HUES6 (cell line): ENCODE measurements at regions not wholly inside any gene's neighbourhood (a gene's known extent, or its start where the extent isn't known, plus 50 kb on each side); places are given as distances from the start of the nearest gene placed in this dataset.

Source experiments
- H3K27ac ChIP-seq: 2 replicates; pipeline ENCODE4 v1.7.0; 2013; ENCODE audit warnings: low read depth, mild to moderate bottlenecking, low read length, inconsistent platforms
- H3K27me3 ChIP-seq: 2 replicates; pipeline ENCODE4 v1.6.1; 2013; ENCODE audit warnings: low read length; ENCODE audit not compliant: control insufficient read depth, insufficient read depth
- H3K36me3 ChIP-seq: 2 replicates; pipeline ENCODE4 v1.6.1; 2013; ENCODE audit warnings: low read length; ENCODE audit not compliant: control insufficient read depth, insufficient read depth
- H3K4me1 ChIP-seq: 2 replicates; pipeline ENCODE4 v1.6.1; 2013; ENCODE audit warnings: low read length; ENCODE audit not compliant: control insufficient read depth, insufficient read depth
- H3K4me3 ChIP-seq: 2 replicates; pipeline ENCODE4 v1.5.1; 2013; ENCODE audit warnings: low read depth, low read length
- H3K9ac ChIP-seq: one replicate; pipeline ENCODE4 v1.6.1; 2013; ENCODE audit warnings: mild to moderate bottlenecking, low read length
- H3K9me3 ChIP-seq: 2 replicates; pipeline ENCODE4 v1.6.1; 2013; ENCODE audit warnings: low read depth, low read length; ENCODE audit not compliant: control insufficient read depth, insufficient read depth

DNA sequence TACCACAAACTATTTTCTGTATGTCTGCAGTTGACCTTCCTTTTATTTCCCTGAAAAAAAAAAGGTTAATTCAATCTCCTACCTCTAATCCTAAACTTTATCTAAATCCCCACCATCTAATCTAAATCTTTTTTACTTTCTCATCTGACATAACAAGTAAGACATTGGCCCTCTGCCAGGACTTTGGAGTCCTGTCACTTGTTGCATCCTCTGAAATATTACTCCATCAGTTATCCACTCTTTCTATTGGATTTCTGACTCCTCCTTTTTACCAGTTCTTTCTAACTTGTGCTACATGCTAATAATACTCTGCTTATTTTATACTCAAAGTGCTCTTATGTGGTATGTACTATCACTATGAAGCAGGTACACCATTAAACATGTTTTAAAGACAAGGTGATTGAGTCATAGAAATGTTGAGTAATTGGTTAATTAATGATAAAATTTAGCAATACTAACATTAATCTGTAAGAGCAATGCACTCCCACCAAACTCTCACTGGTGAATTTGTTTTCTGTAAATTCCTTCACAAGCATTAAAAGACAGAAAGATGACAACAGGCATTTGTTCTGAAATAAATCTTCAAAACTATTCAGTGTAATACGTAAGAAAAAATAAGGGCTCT is 914.2 kb upstream of the RAG2 start:
- H3K27ac ChIP-seq = no peak overlapping the region
- H3K9me3 ChIP-seq = no peaks in the 10 kb centered on the region
- H3K27me3 ChIP-seq = no peaks in the 10 kb centered on the region
- H3K4me1 ChIP-seq = no peaks in the 10 kb centered on the region
- H3K4me3 ChIP-seq = no peak overlapping the region
- H3K9ac ChIP-seq = no peak overlapping the region
- no peaks in the 10 kb centered on the region for H3K36me3 ChIP-seq

DNA sequence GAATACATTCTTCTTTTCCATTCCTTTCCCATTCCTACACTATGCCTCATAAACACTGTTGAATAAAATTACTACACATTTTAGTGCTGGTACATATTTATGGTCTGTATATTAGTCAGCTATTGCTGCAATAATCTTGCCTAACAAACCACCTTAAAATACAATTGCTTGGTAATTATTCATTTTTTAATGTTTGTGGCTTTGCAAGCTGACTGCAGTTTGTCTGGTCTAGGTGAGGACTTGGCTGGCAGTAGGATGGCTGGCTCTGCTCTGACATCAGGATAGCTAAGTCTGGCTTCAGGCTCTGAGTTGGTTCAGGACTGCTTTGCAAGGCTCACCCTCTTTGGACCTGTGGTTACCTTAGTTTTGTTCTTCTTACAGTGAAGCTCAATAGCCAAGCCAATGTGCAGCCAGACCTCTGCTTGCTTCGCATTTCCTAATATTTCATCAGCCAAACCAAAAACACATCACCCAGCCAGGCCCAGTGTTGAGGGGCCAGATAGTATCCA is 913.4 kb upstream of the RAG2 start:
- no peak overlapping the region for H3K4me3 ChIP-seq
- no peak overlapping the region for H3K27ac ChIP-seq
- no peaks in the 10 kb centered on the region for H3K9me3 ChIP-seq
- H3K27me3 ChIP-seq = no peaks in the 10 kb centered on the region
- no peaks in the 10 kb centered on the region for H3K36me3 ChIP-seq
- H3K9ac ChIP-seq = no peak overlapping the region
- no peaks in the 10 kb centered on the region for H3K4me1 ChIP-seq

DNA sequence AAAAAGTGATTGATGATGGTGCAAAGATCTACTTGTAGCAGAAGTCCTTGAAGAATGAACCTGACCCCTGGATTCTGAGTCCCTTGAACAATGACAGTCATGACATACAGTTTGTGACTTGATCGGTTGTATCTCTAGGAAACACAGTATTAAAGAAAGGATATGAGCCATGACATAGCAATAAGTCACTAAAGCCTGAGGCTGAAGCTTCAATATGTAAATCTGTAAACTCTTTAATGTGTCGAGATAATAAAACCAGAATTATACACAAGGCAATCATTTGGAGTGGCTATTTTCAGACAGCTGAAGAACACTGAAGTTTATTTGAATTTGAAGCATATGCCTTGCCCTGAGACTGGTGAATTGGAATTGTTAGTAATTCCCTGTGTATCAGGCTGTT is 911.5 kb upstream of the RAG2 start:
- Histone ChIP-seq H3K27ac (no peak overlapping the region), H3K9ac (no peak overlapping the region), H3K4me3 (no peak overlapping the region), H3K9me3 (no peaks in the 10 kb centered on the region), H3K27me3 (no peaks in the 10 kb centered on the region), H3K4me1 (peaks cover 16% of the 10 kb centered on the region), H3K36me3 (no peaks in the 10 kb centered on the region)

DNA sequence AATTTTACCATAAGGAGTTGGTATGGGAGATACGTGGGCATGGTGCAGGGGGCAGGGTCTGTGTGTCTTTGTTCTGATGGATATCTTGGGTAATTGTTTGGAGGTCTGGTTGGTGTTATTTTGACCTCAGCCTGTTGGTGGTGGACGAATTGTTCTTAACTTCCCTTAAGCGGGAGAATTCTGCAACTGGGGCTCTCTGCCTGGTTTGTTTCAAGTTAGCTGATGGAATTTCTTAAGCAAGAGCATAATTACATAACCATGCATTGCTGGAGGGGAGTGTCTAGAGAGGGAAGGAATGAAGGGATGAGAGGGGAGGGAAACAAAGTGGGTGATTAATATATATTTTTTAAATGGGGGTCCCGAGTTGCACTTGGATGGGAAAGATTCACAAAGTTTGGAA is 908.5 kb upstream of the RAG2 start:
- no peak overlapping the region for H3K27ac ChIP-seq
- no peaks in the 10 kb centered on the region for H3K27me3 ChIP-seq
- H3K9ac ChIP-seq = no peak overlapping the region
- H3K4me1 ChIP-seq = peaks cover 25% of the 10 kb centered on the region
- H3K36me3 ChIP-seq = no peaks in the 10 kb centered on the region
- H3K4me3 ChIP-seq = no peak overlapping the region
- H3K9me3 ChIP-seq = no peaks in the 10 kb centered on the region

DNA sequence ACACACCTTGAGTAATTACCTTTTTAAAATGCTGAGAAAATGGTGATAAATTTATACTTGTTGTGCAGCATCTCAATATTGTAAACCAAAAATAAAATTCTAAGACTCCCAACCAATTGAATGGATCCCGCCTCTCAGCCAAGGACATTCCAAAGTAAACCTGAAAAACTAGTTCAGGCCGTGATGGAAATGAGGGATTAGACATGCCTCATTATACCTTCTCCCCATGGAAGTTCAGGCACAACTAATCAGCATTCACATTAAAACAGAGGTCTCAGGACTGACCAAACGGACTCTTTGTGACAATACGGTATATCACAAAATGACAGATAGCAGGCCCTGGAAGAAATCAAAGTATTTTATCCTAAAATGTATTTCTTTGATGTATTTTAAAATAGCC is 907.4 kb upstream of the RAG2 start:
- H3K27me3 ChIP-seq = no peaks in the 10 kb centered on the region
- no peaks in the 10 kb centered on the region for H3K9me3 ChIP-seq
- no peaks in the 10 kb centered on the region for H3K36me3 ChIP-seq
- H3K4me3 ChIP-seq = no peak overlapping the region
- H3K9ac ChIP-seq = no peak overlapping the region
- H3K27ac ChIP-seq = no peak overlapping the region
- peaks cover 25% of the 10 kb centered on the region for H3K4me1 ChIP-seq

DNA sequence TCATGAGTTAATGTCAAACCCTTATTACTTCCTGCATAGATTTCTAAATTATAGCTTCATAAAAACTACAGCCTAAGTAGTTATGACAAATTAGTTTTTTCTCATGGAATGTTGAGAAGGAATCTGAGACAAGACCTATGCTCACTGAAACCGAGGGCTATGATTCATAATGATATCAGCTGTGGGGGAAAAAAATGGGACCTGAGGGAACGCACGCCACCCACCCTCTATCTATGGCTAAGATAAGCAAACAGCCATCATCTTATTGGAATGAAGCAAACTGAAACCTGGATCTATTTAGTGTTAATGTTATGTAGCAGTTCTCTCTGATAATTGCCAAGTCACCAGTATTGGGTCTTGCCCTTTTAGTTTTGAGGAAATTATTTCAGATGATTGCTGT is 906.9 kb upstream of the RAG2 start:
- no peak overlapping the region for H3K4me3 ChIP-seq
- no peaks in the 10 kb centered on the region for H3K27me3 ChIP-seq
- H3K27ac ChIP-seq = no peak overlapping the region
- no peaks in the 10 kb centered on the region for H3K36me3 ChIP-seq
- no peaks in the 10 kb centered on the region for H3K9me3 ChIP-seq
- H3K9ac ChIP-seq = no peak overlapping the region
- peaks cover 25% of the 10 kb centered on the region for H3K4me1 ChIP-seq

DNA sequence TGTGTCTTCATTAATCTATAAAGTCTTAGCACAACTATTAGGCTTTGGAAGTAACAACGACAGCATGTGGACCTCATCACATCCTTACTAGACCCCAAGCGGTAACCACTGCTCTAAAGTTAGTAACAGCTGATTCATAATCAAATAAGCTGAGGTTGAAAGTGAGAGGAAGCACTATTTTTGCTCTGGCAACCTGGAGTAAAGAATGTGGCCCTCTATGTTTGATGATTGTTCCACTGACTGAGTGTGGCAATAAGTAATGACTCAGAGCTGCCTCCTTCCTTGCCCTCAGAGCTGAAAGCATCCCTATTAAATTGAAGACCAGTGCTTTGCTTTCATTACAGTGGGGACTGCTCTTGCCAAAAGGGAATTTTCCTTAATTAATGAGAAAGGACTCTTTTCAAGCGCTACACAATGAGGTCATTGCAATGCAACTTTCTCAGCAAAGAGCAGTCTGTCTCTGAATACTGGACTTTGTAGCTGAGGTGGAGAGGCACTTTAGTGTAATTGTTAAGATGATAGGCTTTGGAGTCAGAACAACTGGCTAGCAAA is 906.1 kb upstream of the RAG2 start:
- peaks cover 25% of the 10 kb centered on the region for H3K4me1 ChIP-seq
- no peaks in the 10 kb centered on the region for H3K27me3 ChIP-seq
- no peak overlapping the region for H3K4me3 ChIP-seq
- no peak overlapping the region for H3K27ac ChIP-seq
- H3K9me3 ChIP-seq = no peaks in the 10 kb centered on the region
- H3K9ac ChIP-seq = no peak overlapping the region
- no peaks in the 10 kb centered on the region for H3K36me3 ChIP-seq

DNA sequence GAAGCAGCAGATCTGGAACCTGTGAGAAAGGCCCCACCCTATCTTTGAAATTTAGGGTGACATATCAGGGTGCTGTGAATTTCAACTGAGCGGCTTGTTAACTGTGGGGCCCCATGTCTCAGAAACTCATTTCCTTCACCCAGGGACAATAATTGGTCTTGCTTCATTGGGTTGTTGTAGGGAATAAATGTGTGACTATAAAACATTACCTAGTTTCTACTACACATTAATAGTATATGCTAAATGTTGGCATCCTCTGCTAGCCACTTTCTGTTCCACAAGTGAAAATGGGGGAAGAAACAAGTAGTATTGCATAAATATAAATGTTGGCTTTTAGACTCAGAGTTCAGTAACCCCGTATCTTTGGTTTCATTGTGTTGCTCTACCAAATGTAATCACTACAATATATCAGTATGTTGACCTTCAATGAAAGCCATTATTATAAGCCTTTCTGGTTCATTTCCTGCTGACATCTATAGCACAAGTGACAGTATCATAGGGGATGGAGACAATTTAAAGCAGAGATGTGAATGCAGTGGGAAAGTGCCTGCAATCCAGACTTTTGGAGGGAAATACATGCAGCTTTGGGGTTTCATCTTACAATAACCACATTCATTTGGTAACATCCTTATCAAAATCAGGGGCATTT is 905.5 kb upstream of the RAG2 start:
- H3K4me3 ChIP-seq = no peak overlapping the region
- no peak overlapping the region for H3K27ac ChIP-seq
- H3K27me3 ChIP-seq = no peaks in the 10 kb centered on the region
- H3K36me3 ChIP-seq = no peaks in the 10 kb centered on the region
- H3K4me1 ChIP-seq = peaks cover 25% of the 10 kb centered on the region
- H3K9me3 ChIP-seq = no peaks in the 10 kb centered on the region
- H3K9ac ChIP-seq = no peak overlapping the region

DNA sequence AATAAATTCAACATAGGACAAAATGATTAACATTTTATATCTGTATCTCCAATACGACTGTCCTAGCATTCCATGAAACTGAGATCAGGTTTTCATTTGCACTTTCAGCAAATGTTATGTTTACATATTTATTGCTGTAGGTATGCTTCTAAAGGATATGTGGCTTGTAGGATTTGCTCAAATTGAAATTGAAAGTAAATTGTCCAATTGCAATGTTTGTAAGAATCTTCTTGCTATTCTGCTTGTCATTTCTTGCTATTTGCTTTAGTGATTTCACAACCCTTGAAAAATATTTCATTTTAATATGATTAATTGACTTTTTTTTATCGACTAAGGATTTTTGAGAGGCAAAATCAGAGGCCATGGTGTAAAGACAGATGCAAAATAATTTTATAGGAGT is 904.2 kb upstream of the RAG2 start:
- no peaks in the 10 kb centered on the region for H3K9me3 ChIP-seq
- H3K4me1 ChIP-seq = peaks cover 25% of the 10 kb centered on the region

DNA sequence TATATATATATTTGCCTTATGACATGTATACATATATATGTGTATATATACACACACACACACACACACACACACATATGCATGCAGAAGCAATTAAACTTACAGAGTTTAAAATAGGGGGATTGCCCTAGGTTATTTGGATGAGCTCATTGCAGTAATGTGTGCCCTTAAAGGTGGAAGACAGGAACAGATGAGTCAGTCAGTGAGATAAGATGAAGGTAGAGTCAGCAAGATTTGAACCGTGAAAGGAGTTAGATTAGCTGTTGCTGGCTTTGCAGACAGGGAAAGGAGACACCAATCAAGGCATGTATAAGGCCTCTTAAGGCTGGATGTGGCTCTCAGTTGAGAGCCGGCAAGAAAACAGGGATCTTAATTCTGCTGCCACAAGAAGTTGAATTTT is 902.4 kb upstream of the RAG2 start:
- no peaks in the 10 kb centered on the region for H3K9me3 ChIP-seq
- H3K4me1 ChIP-seq = peaks cover 18% of the 10 kb centered on the region
- H3K9ac ChIP-seq = no peak overlapping the region
- no peaks in the 10 kb centered on the region for H3K36me3 ChIP-seq
- no peak overlapping the region for H3K27ac ChIP-seq
- H3K4me3 ChIP-seq = no peak overlapping the region
- no peaks in the 10 kb centered on the region for H3K27me3 ChIP-seq

More for the DNA sequence above, 904.2 kb upstream of the RAG2 start:
- Histone ChIP-seq H3K27me3 (no peaks in the 10 kb centered on the region), H3K9ac (no peak overlapping the region), H3K4me3 (no peak overlapping the region), H3K36me3 (no peaks in the 10 kb centered on the region), H3K27ac (no peak overlapping the region)

DNA sequence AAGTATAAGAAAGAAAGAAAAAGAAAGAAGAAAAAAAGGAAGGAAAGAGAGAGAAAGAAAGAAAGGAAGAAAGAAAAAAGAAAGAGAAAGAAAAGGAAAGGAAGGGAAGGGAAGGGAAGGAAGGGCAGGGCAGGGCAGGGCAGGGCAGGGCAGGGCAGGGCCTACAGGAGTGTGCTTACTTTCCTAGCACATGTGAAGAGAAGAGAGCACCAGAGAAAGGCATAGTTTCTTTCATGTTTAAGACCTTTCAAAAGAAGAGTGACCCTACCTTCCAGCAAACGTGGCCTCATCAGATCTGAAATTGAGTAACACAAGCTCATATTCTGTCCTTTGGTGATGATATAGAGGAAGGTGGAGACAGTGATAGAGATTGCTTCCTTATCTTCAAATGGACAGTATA is 899.3 kb upstream of the RAG2 start:
- Histone ChIP-seq H3K9ac (no peak overlapping the region), H3K27me3 (no peaks in the 10 kb centered on the region), H3K4me1 (no peaks in the 10 kb centered on the region), H3K36me3 (no peaks in the 10 kb centered on the region), H3K9me3 (0 out of 2 replicates have a peak, but pooled peaks cover 3% of the 10 kb centered on the region), H3K4me3 (no peak overlapping the region), H3K27ac (no peak overlapping the region)
